OCI-LY3 (cell line): ENCODE measurements at regions not wholly inside any gene's neighbourhood (a gene's known extent, or its start where the extent isn't known, plus 50 kb on each side); places are given as distances from the start of the nearest gene placed in this dataset.

Experiments used
- H2AFZ ChIP-seq: fragments of 200-600, 300-600 bp; shearing (Covaris generic); 2 replicates; pipeline ENCODE4 v1.6.0; 2014; ENCODE audit warnings: antibody characterized with exemption, low read depth, low read length
- H3K27ac ChIP-seq: fragments of 200-600, 300-600 bp; sonication (generic); 2 replicates; pipeline ENCODE4 v1.5.1; 2014; ENCODE audit warnings: mild to moderate bottlenecking, low read length, moderate library complexity, mixed read lengths
- H3K27me3 ChIP-seq: fragments of 200-600, 300-600 bp; sonication (generic); 2 replicates; pipeline ENCODE4 v1.6.1; 2014; ENCODE audit warnings: low read depth, low read length, mixed read lengths
- H3K36me3 ChIP-seq: fragments of 200-600, 300-600 bp; sonication (generic); replicated peaks from 2 replicates; pipeline ENCODE3; 2014; ENCODE audit warnings: low read depth, low read length, mixed read lengths
- H3K4me1 ChIP-seq: fragments of 300-600, 200-600 bp; sonication (generic); 2 replicates; pipeline ENCODE4 v1.6.1; 2014; ENCODE audit warnings: low read length, mixed read lengths
- H3K4me2 ChIP-seq: fragments of 200-600, 300-600 bp; sonication (generic); 2 replicates; pipeline ENCODE4 v1.6.1; 2014; ENCODE audit warnings: low read length, mixed read lengths
- H3K4me3 ChIP-seq: fragments of 300-600, 200-600 bp; sonication (generic); 2 replicates; pipeline ENCODE4 v1.5.1; 2014; ENCODE audit warnings: antibody characterized with exemption, mild to moderate bottlenecking, low read length, moderate library complexity
- H3K79me2 ChIP-seq: fragments of 300-600, 200-600 bp; shearing (Covaris generic); 2 replicates; pipeline ENCODE4 v1.6.1; 2014; ENCODE audit warnings: mild to moderate bottlenecking, low read length, mixed read lengths
- H3K9ac ChIP-seq: fragments of 300-600, 200-600 bp; shearing (Covaris generic); 2 replicates; pipeline ENCODE4 v1.6.0; 2014; ENCODE audit warnings: mild to moderate bottlenecking, low read length, moderate library complexity
- H3K9me3 ChIP-seq: fragments of 200-600, 300-600 bp; shearing (Covaris generic); 2 replicates; pipeline ENCODE4 v1.6.1; 2014; ENCODE audit warnings: low read length, mixed read lengths; ENCODE audit not compliant: insufficient read depth
- H4K20me1 ChIP-seq: fragments of 200-600, 300-600 bp; sonication (generic); 2 replicates; pipeline ENCODE4 v1.6.1; 2016; ENCODE audit warnings: low read length, mixed read lengths; ENCODE audit not compliant: insufficient read depth
- EZH2phosphoT487 ChIP-seq: fragments of 200-600 bp; shearing (Covaris generic); IDR thresholded peaks from 2 replicates; pipeline ENCODE4 v1.6.1; 2018; ENCODE audit warnings: antibody characterized with exemption, mixed run types, low read depth
- TF ChIP-seq, protein P1 (sequence below): fragments of 200-600, 300-600 bp; sonication (generic); IDR thresholded peaks from 2 replicates; pipeline ENCODE4 v1.5.1; 2014; ENCODE audit warnings: antibody characterized with exemption, low read length, low read depth

DNA sequence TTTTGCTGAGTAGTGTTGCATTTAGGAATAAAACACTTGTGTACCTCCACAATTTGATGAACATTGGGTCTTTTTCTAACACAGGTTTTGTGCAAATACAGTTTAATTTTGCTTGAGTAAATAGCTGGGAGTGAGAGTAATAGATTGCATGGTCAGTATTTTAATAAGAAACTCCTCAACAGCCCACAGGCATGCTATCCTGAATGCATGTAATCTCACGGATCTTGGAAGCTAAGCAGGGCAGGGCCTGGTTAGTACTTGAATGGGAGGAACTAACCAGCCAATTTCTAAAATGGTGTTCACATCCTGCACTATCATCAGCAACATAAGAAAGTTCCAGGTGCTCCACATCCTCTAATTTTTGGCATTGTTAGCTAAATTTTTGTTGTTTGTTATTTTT lies 685.4 kb upstream of the MBL2 start:
- no peak for TF ChIP-seq EZH2phosphoT487
- TF ChIP-seq, protein P1, sequence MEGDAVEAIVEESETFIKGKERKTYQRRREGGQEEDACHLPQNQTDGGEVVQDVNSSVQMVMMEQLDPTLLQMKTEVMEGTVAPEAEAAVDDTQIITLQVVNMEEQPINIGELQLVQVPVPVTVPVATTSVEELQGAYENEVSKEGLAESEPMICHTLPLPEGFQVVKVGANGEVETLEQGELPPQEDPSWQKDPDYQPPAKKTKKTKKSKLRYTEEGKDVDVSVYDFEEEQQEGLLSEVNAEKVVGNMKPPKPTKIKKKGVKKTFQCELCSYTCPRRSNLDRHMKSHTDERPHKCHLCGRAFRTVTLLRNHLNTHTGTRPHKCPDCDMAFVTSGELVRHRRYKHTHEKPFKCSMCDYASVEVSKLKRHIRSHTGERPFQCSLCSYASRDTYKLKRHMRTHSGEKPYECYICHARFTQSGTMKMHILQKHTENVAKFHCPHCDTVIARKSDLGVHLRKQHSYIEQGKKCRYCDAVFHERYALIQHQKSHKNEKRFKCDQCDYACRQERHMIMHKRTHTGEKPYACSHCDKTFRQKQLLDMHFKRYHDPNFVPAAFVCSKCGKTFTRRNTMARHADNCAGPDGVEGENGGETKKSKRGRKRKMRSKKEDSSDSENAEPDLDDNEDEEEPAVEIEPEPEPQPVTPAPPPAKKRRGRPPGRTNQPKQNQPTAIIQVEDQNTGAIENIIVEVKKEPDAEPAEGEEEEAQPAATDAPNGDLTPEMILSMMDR = no peak
- no peaks in the 10 kb centered on the region for H3K9me3 ChIP-seq
- no peaks in the 10 kb centered on the region for H3K27me3 ChIP-seq
- H2AFZ ChIP-seq = no peak overlapping the region
- H3K36me3 ChIP-seq = no peaks in the 10 kb centered on the region
- H3K4me1 ChIP-seq = no peaks in the 10 kb centered on the region
- no peak overlapping the region for H3K4me2 ChIP-seq
- no peak overlapping the region for H3K4me3 ChIP-seq
- no peaks in the 10 kb centered on the region for H3K79me2 ChIP-seq
- H4K20me1 ChIP-seq = no peaks in the 10 kb centered on the region
- H3K27ac ChIP-seq = no peak overlapping the region
- H3K9ac ChIP-seq = no peak overlapping the region

DNA sequence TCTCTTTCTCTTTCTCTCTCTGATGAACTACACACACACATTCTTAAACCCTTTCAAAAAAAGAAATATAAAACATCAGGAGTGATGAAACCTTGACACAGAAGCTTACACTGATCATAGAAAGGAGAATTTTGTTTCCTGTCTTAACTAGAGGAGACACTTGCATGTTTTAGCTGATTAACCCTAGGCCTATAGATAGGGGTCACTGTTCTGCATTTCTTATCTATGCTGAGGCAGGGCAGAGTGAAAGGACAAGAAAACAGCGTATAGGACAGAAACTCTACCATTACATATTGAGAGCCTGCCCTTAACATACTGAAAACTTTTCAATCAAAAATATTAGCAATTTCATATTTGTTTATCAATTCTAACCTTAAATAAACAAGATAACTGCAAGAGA lies 680.6 kb upstream of the MBL2 start:
- H3K9me3 ChIP-seq = no peaks in the 10 kb centered on the region
- no peaks in the 10 kb centered on the region for H3K36me3 ChIP-seq
- TF ChIP-seq EZH2phosphoT487 = no peak
- TF ChIP-seq, protein P1 = peak; percentile 32; the same call in 1 of the 2 replicates
- no peaks in the 10 kb centered on the region for H3K79me2 ChIP-seq
- no peaks in the 10 kb centered on the region for H3K27me3 ChIP-seq
- no peak overlapping the region for H3K4me3 ChIP-seq
- peak overlapping the region; percentile 46; the same call in 1 of the 2 replicates for H2AFZ ChIP-seq
- H3K4me2 ChIP-seq = no peak overlapping the region
- H4K20me1 ChIP-seq = no peaks in the 10 kb centered on the region
- no peak overlapping the region for H3K27ac ChIP-seq
- H3K4me1 ChIP-seq = no peaks in the 10 kb centered on the region
- no peak overlapping the region for H3K9ac ChIP-seq

DNA sequence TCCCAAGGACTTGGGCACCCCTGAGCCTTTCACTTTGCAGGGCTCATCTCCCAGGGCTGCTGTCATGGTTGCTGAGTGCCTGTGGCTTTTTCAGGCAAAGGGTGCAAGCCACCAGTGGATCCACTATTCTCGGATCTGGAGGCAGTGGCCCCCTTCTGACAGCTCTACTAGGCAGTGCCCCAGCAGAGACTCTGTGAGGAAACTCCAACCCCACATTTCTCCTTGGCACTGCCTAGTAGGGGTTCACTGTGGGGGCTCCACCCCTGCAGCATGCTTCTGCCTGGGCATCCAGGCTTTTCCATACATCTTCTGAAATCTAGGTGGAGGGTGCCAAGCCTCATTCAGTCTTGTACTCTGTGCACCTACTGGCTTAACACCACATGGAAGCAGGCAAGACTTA lies 675.0 kb upstream of the MBL2 start:
- no peaks in the 10 kb centered on the region for H4K20me1 ChIP-seq
- H3K27ac ChIP-seq = no peak overlapping the region
- TF ChIP-seq, protein P1 = no peak
- TF ChIP-seq EZH2phosphoT487 = no peak
- no peaks in the 10 kb centered on the region for H3K9me3 ChIP-seq
- no peak overlapping the region for H3K4me3 ChIP-seq
- no peaks in the 10 kb centered on the region for H3K27me3 ChIP-seq
- no peak overlapping the region for H2AFZ ChIP-seq
- no peaks in the 10 kb centered on the region for H3K4me1 ChIP-seq
- no peak overlapping the region for H3K9ac ChIP-seq
- H3K79me2 ChIP-seq = no peaks in the 10 kb centered on the region
- no peak overlapping the region for H3K4me2 ChIP-seq
- no peaks in the 10 kb centered on the region for H3K36me3 ChIP-seq

DNA sequence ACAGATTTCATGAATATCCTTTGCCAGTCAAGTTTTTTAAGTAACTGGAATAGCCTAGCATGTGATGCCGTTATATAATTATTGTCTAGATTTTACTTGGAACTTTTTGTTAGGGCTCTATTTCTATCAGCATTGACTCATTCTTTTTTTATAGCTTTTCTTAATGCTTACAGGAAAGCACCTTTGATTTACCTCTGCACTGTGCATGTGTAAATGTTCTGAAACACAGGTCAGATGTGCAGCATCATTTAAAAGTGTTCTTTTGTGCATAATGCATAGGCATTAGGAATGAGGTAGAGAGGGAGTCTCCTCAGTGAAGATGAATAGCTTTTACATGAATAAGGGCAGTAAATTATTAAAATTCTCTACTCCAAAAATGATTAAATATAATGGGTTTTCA lies 669.3 kb upstream of the MBL2 start:
- Histone ChIP-seq H3K27me3 (no peaks in the 10 kb centered on the region), H3K4me2 (no peak overlapping the region), H3K9ac (no peak overlapping the region), H4K20me1 (no peaks in the 10 kb centered on the region), H3K27ac (no peak overlapping the region), H3K4me3 (no peak overlapping the region), H3K36me3 (no peaks in the 10 kb centered on the region), H3K79me2 (no peaks in the 10 kb centered on the region), H3K9me3 (no peaks in the 10 kb centered on the region), H3K4me1 (no peaks in the 10 kb centered on the region), H2AFZ (no peak overlapping the region)
- TF ChIP-seq EZH2phosphoT487 = no peak
- TF ChIP-seq, protein P1 = no peak
